Neural cell (in vitro differentiated cells): ENCODE measurements at regions not wholly inside any gene's neighbourhood (a gene's known extent, or its start where the extent isn't known, plus 50 kb on each side); places are given as distances from the start of the nearest gene placed in this dataset.

Experiments
- H2AFZ ChIP-seq: fragments of 200-600, 300-800 bp; sonication (generic), shearing (Covaris generic); 2 replicates; pipeline ENCODE4 v1.6.0; 2014; ENCODE audit warnings: low read depth, mild to moderate bottlenecking, antibody characterized with exemption, low read length, moderate library complexity
- H3F3A ChIP-seq: fragments of 200-600 bp; shearing (Covaris generic); 2 replicates; pipeline ENCODE4 v1.6.1; 2016; ENCODE audit warnings: mild to moderate bottlenecking, moderate library complexity, mixed read lengths, antibody characterized with exemption, low read length; ENCODE audit not compliant: insufficient read depth, poor library complexity, severe bottlenecking
- H3K27ac ChIP-seq: fragments of 200-600, 300-800 bp; sonication (generic), shearing (Covaris generic); 2 replicates; pipeline ENCODE4 v1.5.1; 2014; ENCODE audit warnings: mild to moderate bottlenecking, low read length, moderate library complexity
- H3K27me3 ChIP-seq: fragments of 300-800, 200-600 bp; sonication (generic), shearing (Covaris generic); 2 replicates; pipeline ENCODE4 v1.6.0; 2014; ENCODE audit warnings: mild to moderate bottlenecking, low read depth, low read length, moderate library complexity; ENCODE audit not compliant: insufficient read depth
- H3K36me3 ChIP-seq: fragments of 300-800, 200-600 bp; sonication (generic), shearing (Covaris generic); 2 replicates; pipeline ENCODE4 v1.5.1; 2014; ENCODE audit warnings: mild to moderate bottlenecking, antibody characterized with exemption, low read length, moderate library complexity; ENCODE audit not compliant: insufficient read depth
- H3K4me2 ChIP-seq: fragments of 300-800, 200-600 bp; sonication (generic), shearing (Covaris generic); 2 replicates; pipeline ENCODE4 v1.6.0; 2014; ENCODE audit warnings: mild to moderate bottlenecking, low read length
- H3K4me3 ChIP-seq: fragments of 300-800, 200-600 bp; sonication (generic), shearing (Covaris generic); 2 replicates; pipeline ENCODE4 v1.5.1; 2014; ENCODE audit warnings: mild to moderate bottlenecking, low read length, moderate library complexity
- H3K79me2 ChIP-seq: fragments of 200-600 bp; shearing (Covaris generic); replicated peaks from 2 replicates; pipeline ENCODE4 v1.6.0; 2014; ENCODE audit warnings: mild to moderate bottlenecking, low read length, moderate library complexity; ENCODE audit not compliant: insufficient read depth
- H3K9ac ChIP-seq: fragments of 300-800, 200-600 bp; sonication (generic), shearing (Covaris generic); 2 replicates; pipeline ENCODE4 v1.6.1; 2016; ENCODE audit warnings: mild to moderate bottlenecking, low read length, mixed read lengths
- H3K9me2 ChIP-seq: fragments of 200-600 bp; shearing (Covaris generic); 2 replicates; pipeline ENCODE4 v1.6.1; 2016; ENCODE audit warnings: mild to moderate bottlenecking, low read length, mixed read lengths; ENCODE audit not compliant: insufficient read depth
- H3K9me3 ChIP-seq: fragments of 200-600, 300-800 bp; sonication (generic), shearing (Covaris generic); 2 replicates; pipeline ENCODE4 v1.6.1; 2016; ENCODE audit warnings: mild to moderate bottlenecking, mixed run types, low read length, moderate library complexity, mixed read lengths
- H4K20me1 ChIP-seq: fragments of 200-600 bp; shearing (Covaris generic); 2 replicates; pipeline ENCODE4 v1.6.1; 2016; ENCODE audit warnings: mild to moderate bottlenecking, mixed run types; ENCODE audit not compliant: insufficient read depth
- EP300 ChIP-seq: fragments of 450-650 bp; conservative IDR thresholded peaks from 2 replicates; pipeline ENCODE4 v1.6.1; 2014; ENCODE audit warnings: antibody characterized with exemption, mild to moderate bottlenecking, moderate library complexity; ENCODE audit not compliant: poor library complexity, severe bottlenecking
- EZH2 ChIP-seq: fragments of 200-600, 300-800 bp; shearing (Covaris generic), sonication (generic); IDR thresholded peaks from 2 replicates; pipeline ENCODE4 v1.6.1; 2014; ENCODE audit warnings: antibody characterized with exemption, low read length, borderline replicate concordance, mild to moderate bottlenecking; ENCODE audit not compliant: insufficient read depth, poor library complexity, severe bottlenecking
- MXI1 ChIP-seq: fragments of 450-650 bp; conservative IDR thresholded peaks from 2 replicates; pipeline ENCODE4 v1.6.1; 2014; ENCODE audit warnings: antibody characterized with exemption, mild to moderate bottlenecking; ENCODE audit not compliant: poor library complexity, severe bottlenecking
- POLR2AphosphoS5 ChIP-seq: IDR thresholded peaks from 2 replicates; pipeline ENCODE4 v1.6.1; 2012
- RAD21 ChIP-seq: fragments of 450-650 bp; conservative IDR thresholded peaks from 2 replicates; pipeline ENCODE4 v1.6.1; 2014; ENCODE audit warnings: antibody characterized with exemption, mild to moderate bottlenecking, moderate library complexity
- SMC3 ChIP-seq: fragments of 450-650 bp; conservative IDR thresholded peaks from 2 replicates; pipeline ENCODE4 v1.6.1; 2014; ENCODE audit warnings: antibody characterized with exemption, mild to moderate bottlenecking, moderate library complexity; ENCODE audit not compliant: poor library complexity
- TAF1 ChIP-seq: IDR thresholded peaks from 2 replicates; pipeline ENCODE4 v1.6.1; 2012; ENCODE audit warnings: low read depth
- TF ChIP-seq, protein P1 (sequence below): IDR thresholded peaks from 2 replicates; pipeline ENCODE4 v1.6.1; 2012; ENCODE audit warnings: borderline replicate concordance
- TF ChIP-seq, protein P2 (sequence below): fragments of 450-650 bp; IDR thresholded peaks from 2 replicates; pipeline ENCODE4 v1.5.1; 2014; ENCODE audit warnings: antibody characterized with exemption, mild to moderate bottlenecking, moderate library complexity; ENCODE audit not compliant: poor library complexity, severe bottlenecking

DNA sequence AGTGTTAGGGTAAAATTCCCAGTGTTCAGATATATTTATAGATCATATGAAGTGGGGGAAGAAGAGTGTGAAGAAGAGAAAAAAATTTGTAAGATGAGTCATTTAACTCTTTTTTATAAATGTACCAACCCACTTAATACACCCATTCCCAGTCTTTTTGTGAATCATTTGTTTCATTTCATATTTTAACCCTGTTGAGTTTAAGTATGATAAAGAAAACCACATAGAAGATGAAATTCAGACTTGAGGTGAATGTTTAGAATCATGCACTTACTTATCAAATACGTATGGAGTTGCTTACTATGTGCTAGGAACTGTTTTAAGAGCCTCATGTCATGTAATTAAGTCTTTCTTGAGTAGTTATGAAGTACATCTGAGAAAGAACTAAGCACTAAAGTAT is 56.6 kb upstream of the DAPP1 start:
- H2AFZ ChIP-seq: no peak overlapping the region
- H3K79me2 ChIP-seq: no peaks in the 10 kb centered on the region
- H3K9me2 ChIP-seq: no peaks in the 10 kb centered on the region
- TF ChIP-seq, protein P1, sequence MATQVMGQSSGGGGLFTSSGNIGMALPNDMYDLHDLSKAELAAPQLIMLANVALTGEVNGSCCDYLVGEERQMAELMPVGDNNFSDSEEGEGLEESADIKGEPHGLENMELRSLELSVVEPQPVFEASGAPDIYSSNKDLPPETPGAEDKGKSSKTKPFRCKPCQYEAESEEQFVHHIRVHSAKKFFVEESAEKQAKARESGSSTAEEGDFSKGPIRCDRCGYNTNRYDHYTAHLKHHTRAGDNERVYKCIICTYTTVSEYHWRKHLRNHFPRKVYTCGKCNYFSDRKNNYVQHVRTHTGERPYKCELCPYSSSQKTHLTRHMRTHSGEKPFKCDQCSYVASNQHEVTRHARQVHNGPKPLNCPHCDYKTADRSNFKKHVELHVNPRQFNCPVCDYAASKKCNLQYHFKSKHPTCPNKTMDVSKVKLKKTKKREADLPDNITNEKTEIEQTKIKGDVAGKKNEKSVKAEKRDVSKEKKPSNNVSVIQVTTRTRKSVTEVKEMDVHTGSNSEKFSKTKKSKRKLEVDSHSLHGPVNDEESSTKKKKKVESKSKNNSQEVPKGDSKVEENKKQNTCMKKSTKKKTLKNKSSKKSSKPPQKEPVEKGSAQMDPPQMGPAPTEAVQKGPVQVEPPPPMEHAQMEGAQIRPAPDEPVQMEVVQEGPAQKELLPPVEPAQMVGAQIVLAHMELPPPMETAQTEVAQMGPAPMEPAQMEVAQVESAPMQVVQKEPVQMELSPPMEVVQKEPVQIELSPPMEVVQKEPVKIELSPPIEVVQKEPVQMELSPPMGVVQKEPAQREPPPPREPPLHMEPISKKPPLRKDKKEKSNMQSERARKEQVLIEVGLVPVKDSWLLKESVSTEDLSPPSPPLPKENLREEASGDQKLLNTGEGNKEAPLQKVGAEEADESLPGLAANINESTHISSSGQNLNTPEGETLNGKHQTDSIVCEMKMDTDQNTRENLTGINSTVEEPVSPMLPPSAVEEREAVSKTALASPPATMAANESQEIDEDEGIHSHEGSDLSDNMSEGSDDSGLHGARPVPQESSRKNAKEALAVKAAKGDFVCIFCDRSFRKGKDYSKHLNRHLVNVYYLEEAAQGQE: no peak
- TF ChIP-seq EP300 (no peak), POLR2AphosphoS5 (no peak), SMC3 (no peak), MXI1 (no peak), EZH2 (no peak), RAD21 (no peak), TAF1 (no peak)
- TF ChIP-seq, protein P2, sequence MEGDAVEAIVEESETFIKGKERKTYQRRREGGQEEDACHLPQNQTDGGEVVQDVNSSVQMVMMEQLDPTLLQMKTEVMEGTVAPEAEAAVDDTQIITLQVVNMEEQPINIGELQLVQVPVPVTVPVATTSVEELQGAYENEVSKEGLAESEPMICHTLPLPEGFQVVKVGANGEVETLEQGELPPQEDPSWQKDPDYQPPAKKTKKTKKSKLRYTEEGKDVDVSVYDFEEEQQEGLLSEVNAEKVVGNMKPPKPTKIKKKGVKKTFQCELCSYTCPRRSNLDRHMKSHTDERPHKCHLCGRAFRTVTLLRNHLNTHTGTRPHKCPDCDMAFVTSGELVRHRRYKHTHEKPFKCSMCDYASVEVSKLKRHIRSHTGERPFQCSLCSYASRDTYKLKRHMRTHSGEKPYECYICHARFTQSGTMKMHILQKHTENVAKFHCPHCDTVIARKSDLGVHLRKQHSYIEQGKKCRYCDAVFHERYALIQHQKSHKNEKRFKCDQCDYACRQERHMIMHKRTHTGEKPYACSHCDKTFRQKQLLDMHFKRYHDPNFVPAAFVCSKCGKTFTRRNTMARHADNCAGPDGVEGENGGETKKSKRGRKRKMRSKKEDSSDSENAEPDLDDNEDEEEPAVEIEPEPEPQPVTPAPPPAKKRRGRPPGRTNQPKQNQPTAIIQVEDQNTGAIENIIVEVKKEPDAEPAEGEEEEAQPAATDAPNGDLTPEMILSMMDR: no peak
- H3K27ac ChIP-seq: no peak overlapping the region
- no peaks in the 10 kb centered on the region for H3K9me3 ChIP-seq
- H3F3A ChIP-seq: no peaks in the 10 kb centered on the region
- H3K36me3 ChIP-seq: no peaks in the 10 kb centered on the region
- H3K27me3 ChIP-seq: no peaks in the 10 kb centered on the region
- H3K9ac ChIP-seq: no peak overlapping the region
- no peak overlapping the region for H3K4me2 ChIP-seq
- no peak overlapping the region for H3K4me3 ChIP-seq
- no peaks in the 10 kb centered on the region for H4K20me1 ChIP-seq

- no peak overlapping the region for H3K27ac ChIP-seq
- TF ChIP-seq RAD21 (no peak), EP300 (no peak), TAF1 (no peak), SMC3 (no peak), MXI1 (no peak), POLR2AphosphoS5 (no peak), EZH2 (no peak)
- TF ChIP-seq, protein P1: no peak
- TF ChIP-seq, protein P2: no peak
- H3K36me3 ChIP-seq: no peaks in the 10 kb centered on the region
- no peak overlapping the region for H3K4me2 ChIP-seq
- no peak overlapping the region for H2AFZ ChIP-seq
- no peaks in the 10 kb centered on the region for H3K27me3 ChIP-seq
- no peak overlapping the region for H3K9ac ChIP-seq
- H3F3A ChIP-seq: no peaks in the 10 kb centered on the region
- no peaks in the 10 kb centered on the region for H3K9me3 ChIP-seq
- no peaks in the 10 kb centered on the region for H4K20me1 ChIP-seq
- no peak overlapping the region for H3K4me3 ChIP-seq
- no peaks in the 10 kb centered on the region for H3K79me2 ChIP-seq
- no peaks in the 10 kb centered on the region for H3K9me2 ChIP-seq
Observed at GRCh38 chr4:99759346-99759984, 57.2 kb upstream of the DAPP1 start.
